ENCODE measurements at regions not wholly inside any gene's neighbourhood (a gene's known extent, or its start where the extent isn't known, plus 50 kb on each side); places are given as distances from the start of the nearest gene placed in this dataset.

GRCh38 chr12:45587012-45587411, 142.5 kb upstream of the ARID2 start:
- no peak for DNase-seq (ENCODE audit: low spot score)

- no peak for DNase-seq (ENCODE audit: low spot score)
Observed at GRCh38 chr12:45587877-45588533, 141.5 kb upstream of the ARID2 start.

DNA sequence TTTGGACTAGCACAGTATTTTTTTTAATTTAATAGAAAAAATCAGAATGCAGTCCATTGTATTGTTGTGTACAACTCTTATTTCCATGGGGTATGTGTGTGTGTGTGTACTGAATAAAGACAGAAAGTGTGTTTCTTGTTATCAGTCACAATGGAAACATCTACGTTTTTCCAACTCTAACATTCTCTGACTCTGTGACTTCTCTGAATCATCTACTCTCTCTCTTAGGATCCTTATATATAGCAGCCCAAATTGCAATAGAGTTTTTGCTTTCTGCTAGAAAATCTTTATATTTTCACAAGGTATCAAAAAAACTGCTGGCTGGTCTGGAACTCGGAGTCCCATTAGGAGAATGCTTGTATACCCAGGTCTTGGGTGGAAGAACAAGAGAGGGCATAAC, 138.9 kb upstream of the ARID2 start:
- no peak for DNase-seq (ENCODE audit: low spot score)

- no peak for DNase-seq (ENCODE audit: low spot score)
Observed at GRCh38 chr12:45591635-45592034, 137.9 kb upstream of the ARID2 start.

DNA sequence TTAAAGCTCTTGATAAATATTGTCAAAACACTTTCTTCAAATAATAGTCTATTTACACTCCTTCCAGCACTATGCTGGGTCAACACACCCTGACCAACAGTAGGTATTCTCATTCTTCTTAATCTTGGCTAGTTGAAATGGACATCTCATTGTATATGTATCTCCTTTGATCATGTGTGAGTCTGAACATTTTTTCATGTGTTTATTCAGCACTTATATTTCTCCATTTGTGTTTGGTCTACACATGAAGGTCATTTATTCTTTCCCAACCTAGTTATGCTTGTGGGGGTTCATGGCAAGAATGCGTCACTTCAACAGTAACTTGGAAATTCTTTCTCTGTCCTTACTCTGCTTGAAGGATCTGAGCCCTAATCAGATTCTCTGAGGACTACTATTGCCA, 133.1 kb upstream of the ARID2 start:
- DNase-seq (ENCODE audit: low spot score), result no peak

DNA sequence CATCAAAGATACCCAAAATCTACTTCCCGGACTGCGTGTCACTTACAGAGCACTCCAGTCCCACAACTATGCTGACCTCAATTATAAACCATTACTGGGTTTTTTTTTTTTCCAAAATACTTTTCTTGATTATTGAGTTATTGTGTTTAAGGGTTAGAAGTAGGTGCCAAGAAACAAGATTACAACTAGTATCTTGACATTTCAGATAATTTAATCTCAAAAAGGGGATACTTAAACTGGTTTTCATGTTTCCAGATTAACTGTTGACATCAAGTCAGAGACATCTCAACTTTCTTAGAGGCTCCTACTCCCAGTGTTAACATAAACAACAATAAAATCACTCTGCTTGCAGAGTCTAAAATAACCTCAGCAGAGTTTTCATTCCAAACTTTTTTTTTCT, 131.2 kb upstream of the ARID2 start:
- no peak for DNase-seq (ENCODE audit: low spot score)

DNA sequence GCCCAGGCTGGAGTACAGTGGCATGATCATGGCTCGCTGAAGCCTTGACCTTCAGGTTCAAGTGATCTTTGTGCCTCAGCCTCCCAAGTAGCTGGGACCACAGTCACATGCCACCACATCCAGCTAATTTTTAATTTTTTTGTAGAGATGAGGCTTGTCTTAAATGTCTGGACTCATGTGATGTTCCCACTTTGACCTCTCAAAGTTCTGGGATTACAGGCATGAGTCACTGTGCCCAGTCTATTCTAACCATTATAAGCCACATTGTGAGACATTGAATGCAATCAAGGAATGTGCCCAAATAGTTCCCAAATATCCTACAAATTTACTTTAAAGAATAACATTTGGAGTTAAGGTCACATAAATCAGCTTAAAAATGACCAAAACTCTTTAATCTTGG, 130.7 kb upstream of the ARID2 start:
- no peak for DNase-seq (ENCODE audit: low spot score)

GRCh38 chr12:45599196-45599595, 130.3 kb upstream of the ARID2 start:
- no peak for DNase-seq (ENCODE audit: low spot score)

DNA sequence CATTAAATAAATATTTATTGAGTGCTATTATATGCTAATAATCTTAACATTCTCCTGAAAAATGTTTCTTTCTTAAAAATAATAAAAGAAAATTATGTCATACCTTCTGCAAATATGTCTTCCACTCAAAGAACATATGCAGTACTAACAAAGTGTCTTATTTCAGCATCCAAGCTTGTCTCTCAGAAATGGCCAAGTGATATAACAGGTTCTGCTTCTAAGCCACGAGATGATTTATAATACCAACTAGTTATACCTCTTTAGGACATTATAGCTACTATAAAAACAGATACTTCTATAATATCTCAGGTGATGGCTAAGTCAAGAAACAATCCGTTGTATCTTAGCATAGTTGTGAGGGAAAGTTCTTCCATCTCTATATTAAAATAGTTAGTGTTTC, 128.1 kb upstream of the ARID2 start:
- no peak for DNase-seq (ENCODE audit: low spot score)

DNA sequence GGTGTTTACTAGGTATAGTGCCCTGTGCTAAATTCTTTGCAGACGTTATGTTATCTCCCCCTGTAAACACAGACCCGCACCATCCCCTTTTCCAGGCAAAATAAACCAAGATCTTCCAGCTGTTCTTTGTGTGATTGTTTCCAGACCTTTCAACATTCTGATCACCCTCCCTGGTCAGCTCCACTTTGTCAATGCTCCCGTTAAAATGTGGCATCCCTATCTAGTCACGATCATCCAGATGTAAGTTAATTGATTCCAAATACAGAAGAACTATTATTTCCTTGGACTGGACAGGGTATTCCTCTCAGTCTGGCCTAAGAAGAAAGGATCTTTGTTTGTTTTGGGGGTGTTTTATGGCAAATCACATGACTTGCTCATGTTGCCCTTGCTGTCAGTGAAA, 127.6 kb upstream of the ARID2 start:
- no peak for DNase-seq (ENCODE audit: low spot score)

- DNase-seq (ENCODE audit: low spot score), result no peak
Observed at GRCh38 chr12:45605624-45606023, 123.9 kb upstream of the ARID2 start.

GRCh38 chr12:45611061-45611460, 118.4 kb upstream of the ARID2 start:
- no peak for DNase-seq (ENCODE audit: low spot score)

DNA sequence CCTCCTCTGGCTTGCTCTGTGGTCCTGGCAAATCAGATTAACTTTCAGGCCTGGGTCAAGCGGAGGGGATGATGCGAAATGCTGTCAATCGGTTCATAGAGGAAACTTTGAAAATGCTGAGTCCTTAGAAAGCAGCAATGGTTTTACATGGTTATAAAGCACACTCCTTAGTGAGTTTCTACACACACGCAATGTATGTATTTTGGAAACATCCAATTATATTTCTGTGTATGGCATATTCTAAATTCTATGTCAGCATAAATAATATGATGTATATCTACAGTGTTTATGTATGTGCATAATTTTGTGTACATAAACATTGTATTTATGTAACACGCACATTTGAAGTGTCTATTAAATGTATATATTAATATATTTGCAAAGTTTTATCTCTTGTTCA, 118.0 kb upstream of the ARID2 start:
- no peak for DNase-seq (ENCODE audit: low spot score)

GRCh38 chr12:45612044-45612794, 117.3 kb upstream of the ARID2 start:
- no peak for DNase-seq (ENCODE audit: low spot score)

DNA sequence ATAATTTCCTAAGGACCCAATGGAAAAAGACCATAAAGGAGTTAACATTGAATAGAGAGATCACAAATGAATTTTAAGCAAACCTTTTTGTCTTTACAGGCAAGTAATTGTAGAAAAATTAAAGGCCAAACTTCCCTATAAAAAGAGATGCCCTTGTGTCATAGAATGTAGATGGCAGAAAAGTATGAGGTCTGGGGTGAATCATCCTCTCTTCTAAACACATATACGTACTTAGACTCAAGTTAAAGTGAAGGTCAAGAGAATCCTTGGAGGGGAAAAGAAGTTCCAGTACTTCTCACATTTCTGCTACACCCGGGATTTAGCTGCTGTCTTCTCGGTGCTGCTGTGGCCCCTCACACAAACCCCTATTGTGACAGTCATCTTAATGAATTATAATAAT, 116.2 kb upstream of the ARID2 start:
- DNase-seq (ENCODE audit: low spot score), result no peak

GRCh38 chr12:45613855-45614254, 115.7 kb upstream of the ARID2 start:
- DNase-seq (ENCODE audit: low spot score), result no peak

- no peak for DNase-seq (ENCODE audit: low spot score)
Observed at GRCh38 chr12:45615268-45615667, 114.2 kb upstream of the ARID2 start.

GRCh38 chr12:45619736-45620135, 109.8 kb upstream of the ARID2 start:
- no peak for DNase-seq (ENCODE audit: low spot score)

- DNase-seq (ENCODE audit: low spot score), result no peak
Observed at GRCh38 chr12:45621703-45622102, 107.8 kb upstream of the ARID2 start.

- DNase-seq (ENCODE audit: low spot score), result no peak
Observed at GRCh38 chr12:45622210-45622937, 107.1 kb upstream of the ARID2 start.

GRCh38 chr12:45623221-45623620, 106.3 kb upstream of the ARID2 start:
- DNase-seq (ENCODE audit: low spot score), result no peak

GRCh38 chr12:45623940-45624339, 105.6 kb upstream of the ARID2 start:
- no peak for DNase-seq (ENCODE audit: low spot score)

DNA sequence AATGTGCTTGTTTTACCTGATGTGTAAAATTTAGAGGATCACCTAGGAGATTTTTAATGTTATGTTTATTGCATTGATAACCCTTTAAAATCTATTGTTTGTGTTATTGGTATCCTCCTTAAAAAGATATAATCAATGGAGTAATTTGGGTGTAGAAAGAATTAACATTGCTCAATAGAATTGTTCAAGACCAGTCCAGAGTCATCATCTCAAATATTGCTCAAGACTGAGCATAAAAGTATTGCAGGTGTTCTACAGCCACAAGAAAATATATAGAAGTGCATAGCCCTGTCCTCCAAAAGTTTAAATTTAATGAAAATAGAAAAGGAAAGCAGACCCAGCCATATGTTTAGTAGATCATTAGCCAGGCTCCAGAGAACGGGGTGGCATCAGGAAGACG, 102.5 kb upstream of the ARID2 start:
- DNase-seq (ENCODE audit: low spot score), result no peak
